HG03045 (cell line): ENCODE measurements at regions not wholly inside any gene's neighbourhood (a gene's known extent, or its start where the extent isn't known, plus 50 kb on each side); places are given as distances from the start of the nearest gene placed in this dataset.

Source experiments
- ATAC-seq: cut with Tn5 transposase; IDR thresholded peaks from one replicate; pipeline ENCODE4 v1.9.1; 2021; ENCODE audit warnings: mild to moderate bottlenecking, moderate library complexity; ENCODE audit not compliant: unreplicated experiment

DNA sequence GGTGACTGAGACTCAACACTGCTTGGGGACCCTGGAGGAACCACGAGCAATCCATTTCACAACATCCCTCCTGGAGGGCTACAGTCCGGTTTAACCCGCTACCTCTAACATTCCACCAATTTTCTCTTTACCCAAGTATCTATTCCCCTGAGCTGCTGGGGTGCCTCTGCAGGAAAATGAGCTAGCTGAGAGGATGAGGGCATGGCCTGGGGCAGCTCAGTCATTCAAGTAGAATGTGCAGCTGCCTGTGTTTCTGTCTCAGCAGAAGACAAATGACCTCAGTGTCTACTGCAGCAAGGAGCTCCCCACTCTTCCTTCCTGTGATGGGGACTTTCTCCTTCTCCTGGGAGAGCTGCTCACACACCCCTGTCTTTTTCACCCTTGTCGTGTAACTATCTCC lies 120.8 kb downstream of the ZNF518B start:
- ATAC-seq, result no peak

DNA sequence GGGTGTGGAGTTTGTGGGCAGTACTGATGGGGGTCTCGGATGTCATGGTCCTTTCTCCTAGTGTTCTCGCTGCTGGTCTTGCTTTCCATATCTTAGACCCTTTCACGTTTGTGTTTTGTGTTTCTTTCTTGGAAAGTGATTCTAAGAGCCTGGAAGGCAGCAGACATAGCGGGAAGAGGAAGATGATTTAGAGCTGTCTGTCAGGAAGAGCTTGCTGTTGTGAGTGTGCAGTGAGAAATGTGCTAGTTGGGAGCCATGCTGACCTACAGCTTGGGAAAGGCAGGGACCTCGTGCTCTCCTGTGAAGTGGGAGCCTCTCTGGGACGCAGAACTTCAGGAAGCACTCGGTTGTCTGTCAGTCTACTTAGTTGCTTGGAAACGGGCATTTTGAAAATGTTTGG lies 122.2 kb downstream of the ZNF518B start:
- no peak for ATAC-seq

DNA sequence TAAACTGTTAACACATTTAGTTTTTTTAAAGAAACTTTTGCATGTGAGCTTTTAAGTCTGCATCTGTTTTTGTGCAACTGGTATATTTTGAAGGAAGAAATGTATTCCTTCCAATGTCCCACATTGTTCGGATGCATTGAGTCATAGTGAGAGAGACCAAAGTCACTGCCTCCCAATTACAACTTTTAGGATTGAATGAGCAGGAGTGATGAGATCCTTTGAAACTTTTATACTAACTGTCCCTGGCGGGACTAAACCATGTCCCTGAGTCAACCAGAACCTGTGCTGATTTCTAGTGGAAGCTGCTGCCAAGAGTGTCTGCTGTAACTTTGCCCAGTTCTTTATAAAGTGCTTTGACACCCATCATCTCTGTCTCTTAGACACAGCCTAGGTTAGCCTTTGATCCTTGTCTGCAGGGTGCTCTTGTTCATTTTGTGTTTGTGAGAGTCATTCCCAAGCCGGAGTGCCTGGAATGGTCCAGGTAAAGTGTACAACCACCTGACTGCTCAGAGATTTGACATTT lies 122.7 kb downstream of the ZNF518B start:
- no peak for ATAC-seq

DNA sequence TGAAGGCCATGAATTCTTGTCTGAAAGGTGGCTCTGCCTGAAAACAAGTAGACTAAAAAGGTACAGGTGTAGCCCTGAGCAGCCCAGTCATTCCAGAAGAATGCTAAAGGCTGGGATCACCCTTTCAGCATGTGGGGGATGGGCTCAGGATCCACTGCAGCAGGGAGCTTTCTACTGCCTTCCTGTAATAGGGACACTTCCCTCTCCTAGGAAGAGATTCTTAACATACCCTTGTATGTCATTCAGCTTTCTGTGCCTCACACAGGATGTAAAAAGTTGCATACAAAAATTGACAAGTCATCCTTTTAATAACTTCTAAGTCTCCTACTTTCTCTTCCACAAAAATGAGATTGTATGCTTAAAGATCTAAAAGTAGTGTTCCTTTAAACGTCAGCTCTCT lies 123.3 kb downstream of the ZNF518B start:
- ATAC-seq, result no peak

DNA sequence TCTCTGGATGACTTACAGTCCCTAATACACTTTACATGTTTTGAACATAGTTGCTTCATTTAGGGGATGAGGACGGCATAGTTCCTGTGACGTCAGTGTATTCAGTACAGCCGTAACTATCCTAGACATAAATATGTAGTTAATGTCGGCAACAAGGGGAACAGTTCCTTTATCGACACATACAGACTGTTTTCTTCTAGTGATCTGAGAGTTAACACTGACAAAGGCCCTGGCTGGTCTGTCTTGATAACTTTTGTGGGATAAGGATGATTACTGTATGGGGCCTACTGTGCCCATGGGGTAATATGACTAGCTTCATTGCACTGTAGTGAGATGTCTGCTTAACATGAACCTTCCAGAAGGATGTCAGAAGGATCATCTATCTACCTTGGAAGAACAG lies 131.2 kb downstream of the ZNF518B start:
- ATAC-seq, result no peak

DNA sequence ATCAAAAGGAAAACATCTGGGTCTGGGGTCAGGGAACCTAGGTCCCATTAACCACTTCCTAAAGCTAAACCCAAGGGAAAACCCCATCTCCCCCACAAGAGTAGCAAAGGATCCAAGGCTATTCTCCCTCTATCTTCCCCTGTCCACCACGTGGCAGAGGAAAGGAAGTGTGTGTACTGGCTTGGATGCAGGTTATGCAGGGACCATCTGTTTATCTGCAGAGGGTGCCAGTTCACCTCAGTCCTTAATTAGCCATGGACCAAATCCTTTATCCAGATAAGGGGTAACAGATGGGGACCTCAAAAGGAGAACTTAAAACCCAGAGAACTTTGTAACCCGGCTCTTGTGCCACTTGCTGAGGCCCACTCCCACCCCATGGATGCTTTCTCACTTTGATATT lies 135.3 kb downstream of the ZNF518B start:
- no peak for ATAC-seq

DNA sequence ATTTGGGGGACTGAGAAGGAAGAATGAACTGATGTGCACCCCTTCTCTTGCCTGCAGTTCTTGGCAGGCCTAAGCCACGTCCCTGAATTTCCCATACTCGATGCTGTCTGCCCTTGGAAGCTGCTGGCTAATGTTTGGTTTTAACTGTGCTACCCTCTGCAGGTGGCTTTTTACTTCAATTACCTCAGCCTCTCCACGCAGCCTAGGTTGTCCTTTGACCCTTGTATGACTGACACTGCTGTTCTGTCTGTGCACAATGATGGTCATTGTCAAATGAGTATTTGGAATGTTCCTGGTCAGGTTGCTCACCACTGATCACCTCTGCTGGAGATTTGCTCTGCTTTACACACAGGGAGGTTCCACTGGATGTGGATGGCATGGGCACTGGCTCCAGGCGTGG lies 137.1 kb downstream of the ZNF518B start:
- no peak for ATAC-seq

DNA sequence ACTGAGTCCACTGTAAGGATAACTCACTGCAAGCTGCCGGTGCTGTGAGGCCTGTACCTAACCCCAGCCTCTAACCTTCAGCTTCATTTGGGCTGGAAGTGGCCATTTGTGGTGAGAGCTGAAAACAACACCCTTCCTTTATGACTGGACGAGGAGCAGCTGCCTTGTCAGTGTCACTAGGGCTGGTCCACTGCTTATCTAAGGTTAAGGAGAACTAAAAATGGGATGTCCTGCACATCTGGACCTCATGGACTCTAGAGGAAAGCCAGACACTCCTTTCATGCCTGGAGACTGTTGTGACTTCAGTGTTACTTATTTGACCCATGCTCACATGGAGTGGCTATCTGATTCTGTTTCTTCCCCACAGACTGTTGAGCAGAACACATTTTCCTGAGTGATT lies 139.9 kb downstream of the ZNF518B start:
- ATAC-seq, result no peak

DNA sequence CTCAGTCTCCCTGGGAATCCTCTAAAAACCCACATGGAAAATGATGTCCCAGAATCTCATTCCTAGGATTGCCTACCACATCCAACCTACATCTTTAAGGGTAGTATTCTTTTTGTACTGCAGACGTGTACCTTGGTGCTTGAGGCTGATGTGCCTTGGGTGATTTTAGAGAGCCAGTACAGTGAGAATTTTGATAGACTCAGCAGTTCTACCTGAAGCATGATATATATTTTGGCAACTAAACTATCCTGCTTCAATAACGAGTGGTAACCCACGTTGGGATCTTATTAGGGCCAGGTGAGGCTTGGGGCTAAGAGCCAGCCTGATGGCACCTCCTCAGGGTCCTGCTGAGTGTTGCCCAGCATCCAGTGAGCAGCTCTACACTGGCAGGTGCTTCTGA lies 140.4 kb downstream of the ZNF518B start:
- ATAC-seq, result no peak

DNA sequence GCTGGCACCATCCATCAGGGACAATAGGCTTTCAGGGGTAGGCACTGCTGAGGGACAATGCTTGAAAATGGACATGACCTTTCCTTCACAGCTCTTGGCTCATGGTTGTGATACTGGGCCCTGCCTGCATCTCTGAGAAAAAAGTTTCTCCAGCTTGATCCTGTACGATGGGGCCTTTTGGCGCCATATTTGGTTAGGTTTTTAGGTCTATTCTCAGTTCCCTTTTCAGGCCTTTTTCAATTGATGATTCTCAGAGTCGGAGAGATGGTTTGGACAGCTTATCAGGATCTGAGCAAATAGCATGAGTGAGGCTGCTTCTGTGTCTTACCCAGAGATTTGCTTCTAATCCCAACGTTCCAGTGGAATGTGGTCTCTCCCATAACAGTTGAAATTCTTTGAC lies 141.6 kb downstream of the ZNF518B start:
- ATAC-seq, result no peak

DNA sequence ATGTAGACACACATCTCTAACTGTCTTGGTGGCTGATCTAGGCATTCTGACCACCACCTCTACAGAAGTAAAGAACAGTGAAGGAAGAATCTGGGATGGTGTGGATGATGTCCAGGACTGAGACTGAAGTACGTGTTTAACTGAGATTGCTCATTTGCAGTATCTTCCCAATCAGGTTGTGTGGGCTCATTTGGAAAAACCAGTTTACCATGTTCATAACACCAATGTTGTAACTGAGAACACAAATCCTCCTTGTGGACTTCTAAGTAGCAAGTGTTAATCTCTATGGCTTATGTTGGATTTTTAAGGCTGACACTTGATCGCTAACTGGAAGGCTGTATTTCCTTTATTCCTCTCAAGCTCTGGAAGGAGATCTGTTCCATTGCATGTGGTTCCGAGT lies 144.7 kb downstream of the ZNF518B start:
- no peak for ATAC-seq

DNA sequence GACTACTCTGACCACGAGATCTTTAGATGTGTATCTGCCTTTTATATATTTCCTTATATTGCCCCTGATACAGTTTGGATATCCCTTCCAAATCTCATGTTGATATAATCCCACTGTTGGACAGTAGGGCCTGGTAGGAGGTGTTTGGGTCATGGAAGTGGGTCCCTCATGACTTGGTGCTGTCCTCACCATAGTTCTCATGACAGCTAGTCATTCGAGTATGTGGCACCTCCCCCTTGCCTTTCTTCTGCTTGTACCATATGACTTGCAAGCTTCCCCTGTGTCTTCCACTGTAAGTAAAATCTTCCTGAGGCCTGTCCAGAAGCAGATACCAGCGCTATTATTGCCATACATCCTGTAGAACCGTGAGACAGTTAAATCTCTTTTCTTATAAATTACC lies 145.3 kb downstream of the ZNF518B start:
- ATAC-seq, result no peak

DNA sequence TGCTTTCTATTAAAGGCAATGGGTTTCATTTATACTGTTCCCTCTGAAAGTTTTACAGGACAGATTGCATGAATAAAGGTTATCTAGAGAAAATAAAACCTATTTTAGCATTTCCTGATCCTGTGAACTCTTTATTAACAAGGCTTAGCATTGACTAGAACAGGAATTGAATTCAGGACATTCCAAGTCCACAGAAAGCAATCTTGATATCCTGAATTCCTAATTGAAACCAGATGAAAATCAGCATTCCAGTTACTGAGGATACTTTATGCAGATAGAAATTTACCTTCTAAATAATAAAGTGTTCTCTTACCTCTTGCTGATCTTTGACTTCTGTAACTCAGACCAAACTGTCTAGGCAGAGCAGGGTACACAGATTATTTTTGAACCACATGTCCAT lies 151.4 kb downstream of the ZNF518B start:
- ATAC-seq, result no peak

DNA sequence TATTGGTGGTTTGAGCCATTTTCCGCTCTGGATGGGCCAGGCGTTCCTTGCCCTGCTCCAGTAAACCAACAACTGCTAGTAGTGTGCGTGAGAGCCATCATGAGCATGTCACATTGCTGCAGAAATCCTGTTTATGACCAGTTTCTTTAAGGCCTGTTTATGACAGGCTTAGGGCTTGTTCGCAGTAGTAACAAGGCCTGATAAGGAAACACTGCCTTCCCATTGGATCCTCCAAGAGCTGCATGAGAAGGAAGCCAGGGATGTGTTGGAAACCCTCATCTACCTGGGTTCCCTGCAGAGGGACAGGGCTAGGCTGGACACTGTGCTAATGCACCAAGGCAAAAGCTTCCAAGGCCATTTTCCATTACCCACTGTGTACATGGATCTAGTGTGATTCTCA lies 153.9 kb downstream of the ZNF518B start:
- ATAC-seq, result no peak

DNA sequence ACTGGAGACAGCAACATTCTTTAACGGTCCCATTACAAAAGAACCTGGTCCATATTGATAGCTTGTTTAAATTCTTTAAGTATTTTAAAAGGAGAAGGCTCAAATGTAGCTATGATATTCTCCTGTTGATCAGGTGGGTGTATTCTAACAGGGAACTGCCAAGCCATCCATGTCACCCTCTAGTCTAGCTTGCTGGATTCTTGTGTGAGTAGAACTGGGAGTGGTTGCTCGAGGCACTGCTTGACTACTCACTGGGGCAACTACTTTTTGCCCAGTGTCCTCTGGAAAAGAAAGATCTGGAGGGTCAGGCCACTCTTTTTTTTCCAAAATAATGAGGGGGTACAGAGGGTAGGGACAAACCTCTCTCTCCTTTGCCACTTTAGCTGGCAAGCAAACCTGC lies 155.1 kb downstream of the ZNF518B start:
- ATAC-seq, result no peak

DNA sequence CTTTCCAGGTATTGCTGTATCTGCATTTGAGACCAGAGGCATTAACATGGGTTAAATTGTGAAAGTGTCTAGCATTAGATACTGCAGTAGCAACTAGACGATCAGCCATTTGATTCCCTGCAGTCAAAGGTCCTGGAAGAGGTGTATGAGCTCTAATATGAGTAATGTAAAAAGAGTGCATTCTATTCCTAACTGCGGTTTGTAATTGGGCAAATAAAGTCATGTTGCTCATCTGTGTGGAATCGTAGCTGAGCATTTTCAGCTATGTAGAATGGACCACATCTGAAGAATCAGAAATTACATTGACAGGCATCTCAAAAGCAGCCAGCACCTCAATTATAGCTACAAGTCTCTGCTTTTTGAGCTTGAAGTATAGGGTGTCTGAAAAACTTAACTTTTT lies 157.6 kb downstream of the ZNF518B start:
- no peak for ATAC-seq

DNA sequence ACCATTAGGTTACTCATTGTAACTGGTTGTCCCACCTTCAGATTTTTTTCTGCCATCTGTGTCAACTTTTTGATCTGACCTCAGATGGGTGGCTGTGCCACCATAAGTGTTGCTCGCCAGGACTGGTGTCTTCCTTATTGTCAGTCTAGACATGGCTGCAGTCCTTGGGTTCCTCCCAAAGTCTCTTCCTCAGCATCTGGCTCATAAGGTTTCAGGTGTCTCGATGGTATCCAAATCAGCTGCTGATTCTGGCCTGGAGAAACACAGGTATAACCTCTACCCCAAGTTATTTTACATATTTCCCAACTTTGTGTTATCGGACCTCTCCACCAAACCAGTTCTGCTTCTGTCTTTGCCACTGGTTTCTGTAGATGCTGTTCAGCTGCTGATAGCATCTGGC lies 158.5 kb downstream of the ZNF518B start:
- no peak for ATAC-seq

DNA sequence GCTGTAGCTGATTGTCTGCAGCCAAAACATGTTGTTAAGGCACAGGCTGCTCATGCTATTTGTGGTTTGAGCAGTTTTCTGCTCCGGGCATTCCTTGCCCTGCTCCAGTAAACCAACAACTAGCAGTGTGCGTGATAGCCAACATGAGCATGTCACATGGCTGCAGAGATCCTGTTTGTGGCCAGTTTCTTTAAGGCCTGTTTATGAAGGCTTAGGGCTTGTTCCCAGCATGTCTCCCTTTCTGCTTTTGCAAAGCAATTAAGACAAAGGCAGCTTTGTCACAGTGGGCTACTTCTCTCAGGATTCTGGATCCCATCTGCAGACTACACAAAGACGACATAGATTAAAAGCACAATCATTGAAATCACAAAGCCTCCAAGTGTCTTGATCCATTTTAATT lies 160.5 kb downstream of the ZNF518B start:
- ATAC-seq, result no peak

DNA sequence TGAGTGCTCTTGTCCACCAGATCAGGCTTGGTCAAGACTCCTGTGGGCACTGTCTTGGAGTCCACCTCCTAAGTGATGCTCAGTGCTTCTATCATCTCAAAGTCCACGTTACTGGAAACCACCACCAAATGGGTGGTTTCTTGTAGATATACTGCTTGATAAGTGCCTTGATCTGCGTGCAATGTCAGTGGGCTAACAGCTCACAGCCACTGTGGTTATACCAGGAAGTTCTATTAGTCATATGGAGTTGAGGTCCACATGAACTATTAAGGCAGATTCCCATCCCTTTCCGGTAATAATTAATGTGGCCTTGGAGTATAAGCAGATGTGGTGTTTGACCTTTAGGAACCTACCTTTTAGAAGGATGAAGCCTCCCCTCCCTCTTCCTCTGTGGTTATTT lies 161.9 kb downstream of the ZNF518B start:
- no peak for ATAC-seq

DNA sequence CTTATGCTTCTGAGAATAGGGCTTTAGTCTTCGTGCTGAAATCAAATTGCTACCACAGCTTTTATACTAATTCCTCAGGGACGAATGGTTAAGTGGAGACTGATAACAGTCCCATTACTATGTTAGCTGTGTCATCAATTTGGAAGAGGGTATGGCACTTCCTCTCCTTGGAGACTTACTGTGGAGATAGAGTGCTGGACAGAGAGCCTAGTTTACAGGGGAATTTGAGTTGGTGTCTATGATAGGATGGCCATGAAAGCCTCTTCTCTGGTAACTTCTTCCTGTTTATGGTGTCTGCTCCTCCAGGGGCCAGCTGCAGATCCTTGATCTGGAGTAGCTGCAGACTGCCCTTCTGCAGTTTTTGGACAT lies 167.7 kb downstream of the ZNF518B start:
- ATAC-seq, result no peak

DNA sequence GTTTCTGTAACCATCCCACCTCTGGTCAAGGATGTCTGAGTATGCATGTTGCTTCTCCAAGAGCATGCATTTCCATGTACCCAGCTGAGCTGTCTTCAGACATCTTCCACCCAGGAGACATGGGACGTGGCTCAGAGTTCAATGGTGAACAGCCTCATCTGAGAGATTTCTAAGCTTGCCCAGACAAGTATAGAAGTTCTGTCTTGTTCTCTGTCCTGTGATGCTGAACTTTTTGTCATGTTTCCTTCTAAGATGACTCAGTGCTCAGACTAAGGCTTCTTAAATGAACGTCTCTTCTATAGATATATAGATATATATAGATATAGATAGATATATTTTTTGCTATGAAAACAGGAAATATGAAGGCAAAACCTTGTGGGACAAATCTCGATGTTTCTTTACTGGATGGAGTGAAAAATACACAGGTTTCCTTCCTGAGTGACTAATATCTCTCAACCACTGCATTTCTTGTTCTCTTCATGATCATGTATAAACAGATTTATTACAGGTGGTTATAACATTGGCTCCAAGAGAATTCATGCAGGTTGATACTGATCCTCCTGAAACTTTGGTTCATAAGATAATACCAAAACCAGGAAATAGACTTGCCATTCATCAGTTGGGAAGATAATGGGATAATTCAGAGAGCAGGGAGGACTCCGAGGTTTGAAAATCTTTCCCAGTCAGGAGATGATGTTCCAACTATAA lies 168.2 kb downstream of the ZNF518B start:
- ATAC-seq, result no peak

DNA sequence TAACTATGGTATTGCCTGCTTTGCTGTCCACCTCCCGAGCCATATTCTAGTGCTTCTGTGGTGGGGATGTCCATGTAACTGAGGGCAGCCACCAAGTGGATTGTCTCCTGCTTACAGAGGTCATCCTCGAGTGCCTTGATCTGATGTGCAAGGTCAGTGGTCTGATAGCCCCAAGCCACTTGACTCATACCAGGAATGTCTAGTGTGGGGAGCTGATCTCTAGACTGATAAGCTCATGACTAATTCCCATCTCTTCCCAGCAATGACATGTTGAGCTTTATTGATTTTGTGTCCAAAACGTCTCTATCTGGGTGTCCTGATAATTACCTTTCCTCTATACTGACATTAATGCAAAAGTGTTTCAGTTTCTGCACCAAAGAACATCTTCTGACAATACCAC lies 168.4 kb upstream of the WDR1 start:
- ATAC-seq, result no peak

DNA sequence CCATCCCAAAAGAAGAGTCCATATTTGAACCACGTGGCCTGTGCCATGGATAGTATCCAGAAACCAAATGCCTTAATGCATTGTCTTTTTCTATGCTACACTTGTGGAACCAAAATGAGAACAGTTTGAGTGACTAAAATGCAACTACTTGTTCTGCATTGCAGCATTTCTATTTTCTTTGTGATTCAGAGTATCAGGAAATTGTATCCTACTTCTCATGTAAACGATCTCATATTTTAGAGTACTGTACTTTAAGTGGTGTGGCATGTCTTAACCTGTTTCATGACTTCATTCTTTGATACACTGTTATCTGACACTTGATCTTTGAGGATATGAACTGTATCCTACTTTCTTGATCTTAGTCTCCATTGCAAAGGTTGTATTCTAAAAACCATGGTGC lies 167.2 kb upstream of the WDR1 start:
- no peak for ATAC-seq
